Coronary artery (tissue), 2 donors: ENCODE measurements at regions not wholly inside any gene's neighbourhood (a gene's known extent, or its start where the extent isn't known, plus 50 kb on each side); places are given as distances from the start of the nearest gene placed in this dataset.

Experiments used
- DNase-seq: peaks from one replicate; pipeline ENCODE4 v3.0.0-alpha.2; 2017; ENCODE audit warnings: low spot score
- H3K27ac ChIP-seq, 2 donors: fragments of 200-600 bp; sonication (generic); one replicate each; pipeline ENCODE4 v1.5.1; 2016 to 2019
- H3K4me3 ChIP-seq: fragments of 200-600 bp; sonication (generic); 2 replicates; pipeline ENCODE4 v1.5.1; 2016; ENCODE audit warnings: mild to moderate bottlenecking, moderate library complexity
- TF ChIP-seq, protein P1 (sequence below): fragments of 200-600 bp; sonication (generic); IDR thresholded peaks from one replicate; pipeline ENCODE4 v1.5.1; 2019; ENCODE audit warnings: antibody characterized with exemption

DNA sequence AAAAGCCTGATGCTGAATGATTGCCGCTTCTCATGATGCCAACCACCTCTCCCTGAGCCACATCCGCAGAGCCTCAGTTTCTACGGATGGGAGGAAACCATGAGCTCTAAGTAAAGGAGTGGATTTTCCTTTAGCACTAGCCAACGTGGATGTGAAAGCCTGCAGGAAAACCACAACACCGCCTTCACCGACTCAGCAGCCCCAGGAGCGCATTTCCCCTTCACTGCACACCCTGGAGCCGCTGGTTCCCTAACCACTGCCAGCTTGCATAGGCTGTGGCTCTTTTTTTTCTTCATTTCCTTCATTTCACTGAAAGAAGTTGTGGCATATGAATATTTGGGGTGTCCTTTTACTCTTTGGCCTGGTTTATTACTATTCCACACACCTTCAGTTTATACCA, 50.5 kb upstream of the SSTR4 start:
- DNase-seq = no peak
- TF ChIP-seq, protein P1, sequence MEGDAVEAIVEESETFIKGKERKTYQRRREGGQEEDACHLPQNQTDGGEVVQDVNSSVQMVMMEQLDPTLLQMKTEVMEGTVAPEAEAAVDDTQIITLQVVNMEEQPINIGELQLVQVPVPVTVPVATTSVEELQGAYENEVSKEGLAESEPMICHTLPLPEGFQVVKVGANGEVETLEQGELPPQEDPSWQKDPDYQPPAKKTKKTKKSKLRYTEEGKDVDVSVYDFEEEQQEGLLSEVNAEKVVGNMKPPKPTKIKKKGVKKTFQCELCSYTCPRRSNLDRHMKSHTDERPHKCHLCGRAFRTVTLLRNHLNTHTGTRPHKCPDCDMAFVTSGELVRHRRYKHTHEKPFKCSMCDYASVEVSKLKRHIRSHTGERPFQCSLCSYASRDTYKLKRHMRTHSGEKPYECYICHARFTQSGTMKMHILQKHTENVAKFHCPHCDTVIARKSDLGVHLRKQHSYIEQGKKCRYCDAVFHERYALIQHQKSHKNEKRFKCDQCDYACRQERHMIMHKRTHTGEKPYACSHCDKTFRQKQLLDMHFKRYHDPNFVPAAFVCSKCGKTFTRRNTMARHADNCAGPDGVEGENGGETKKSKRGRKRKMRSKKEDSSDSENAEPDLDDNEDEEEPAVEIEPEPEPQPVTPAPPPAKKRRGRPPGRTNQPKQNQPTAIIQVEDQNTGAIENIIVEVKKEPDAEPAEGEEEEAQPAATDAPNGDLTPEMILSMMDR = no peak
- Histone ChIP-seq H3K27ac (no peak overlapping the region), H3K4me3 (no peak overlapping the region)

- Histone ChIP-seq H3K4me3 (no peak overlapping the region), H3K27ac (no peak overlapping the region)
- TF ChIP-seq, protein P1 = no peak
- no peak for DNase-seq
Measured at GRCh38 chr20:22985239-22985778, 49.8 kb upstream of the SSTR4 start.
